ENCODE measurements at regions not wholly inside any gene's neighbourhood (a gene's known extent, or its start where the extent isn't known, plus 50 kb on each side); places are given as distances from the start of the nearest gene placed in this dataset.

GRCh38 chr9:93865716-93866115 is 89.4 kb downstream of the BARX1 start:
- H3K4me3 ChIP-seq (replicated peaks in 1 of 3; ENCODE audit: insufficient read depth in 1 of 3, low read depth in 2 of 3, low read length in 3 of 3), result no peak overlapping the region
- H3K4me1 ChIP-seq (ENCODE audit: insufficient read depth, low read length), result no peaks in the 10 kb centered on the region
- no peak for ATAC-seq
- in situ Hi-C loops (cut with HindIII; ENCODE audit: extremely low pct_ligation_motif_present, low pct_unique_long_range_greater_than_20kb) (no loop called here), intact Hi-C loops (cut with micrococcal nuclease; ENCODE audit: unreplicated experiment) (no loop called here)
- no peak for DNase-seq (ENCODE audit: low spot score)
- CTCF ChIA-PET (ENCODE audit: low intra/inter-chr PET ratio, low total read pairs), result no interaction called here
- BruUV-seq (replicated peaks), result no TSS peak
- no peak overlapping the region for H3K9ac ChIP-seq (ENCODE audit: insufficient read depth, low read depth, low read length)
- H3K9me3 ChIP-seq (ENCODE audit: low read length), result no peaks in the 10 kb centered on the region
- peaks cover 0 to 22% of the 10 kb centered on the region in 2 experiments; a peak in 3 of 5 replicates for H3K27me3 ChIP-seq (ENCODE audit: control insufficient read depth in 1 of 2, insufficient read depth in 2 of 2, low read length in 2 of 2)
- WGBS (ENCODE audit: low lambda C conversion rate), result 43% methylated on average over 2 of the region's 5 CpGs
- FAIRE-seq, result no peak
- POLR2A ChIA-PET, result no interaction called here
- H3K4me2 ChIP-seq (ENCODE audit: low read depth, low read length), result no peak overlapping the region
- H3K27ac ChIP-seq (ENCODE audit: extremely low read length, insufficient read depth, low read length), result no peak overlapping the region
- TF ChIP-seq NFE2L1 (CRISPR knock-in tag; IDR thresholded peaks at IDR 0.05; ENCODE audit: borderline replicate concordance) (no peak), ARNT (IDR thresholded peaks at IDR 0.05) (no peak), SMAD9 (CRISPR knock-in tag; IDR thresholded peaks at IDR 0.05) (no peak), ZNF616 (CRISPR knock-in tag; IDR thresholded peaks at IDR 0.05; ENCODE audit: low read depth) (no peak), PAWR (CRISPR knock-in tag; IDR thresholded peaks at IDR 0.05; ENCODE audit: borderline replicate concordance) (no peak), XRCC5 (optimal IDR thresholded peaks at IDR 0.05; ENCODE audit: low read length) (no peak), ZBTB1 (CRISPR knock-in tag; IDR thresholded peaks at IDR 0.05; ENCODE audit: borderline replicate concordance) (no peak), ZFP36 (IDR thresholded peaks at IDR 0.05; ENCODE audit: borderline replicate concordance, low read depth, low read length, partially characterized antibody) (no peak), ZNF776 (CRISPR knock-in tag; IDR thresholded peaks at IDR 0.05) (no peak), HNRNPH1 (optimal IDR thresholded peaks at IDR 0.05; ENCODE audit: low read depth, low read length) (no peak), HMGA1 (CRISPR knock-in tag; conservative IDR thresholded peaks at IDR 0.05) (no peak), SIN3A (IDR thresholded peaks at IDR 0.05; ENCODE audit: borderline replicate concordance, low read depth, low read length) (no peak), ZSCAN12 (CRISPR knock-in tag; IDR thresholded peaks at IDR 0.05) (no peak), KLF16 (CRISPR knock-in tag; IDR thresholded peaks at IDR 0.05) (no peak), RFXAP (CRISPR knock-in tag; IDR thresholded peaks at IDR 0.05; ENCODE audit: borderline replicate concordance) (no peak), ZNF281 (CRISPR knock-in tag; IDR thresholded peaks at IDR 0.05; ENCODE audit: borderline replicate concordance) (no peak), ZNF615 (CRISPR knock-in tag; IDR thresholded peaks at IDR 0.05; ENCODE audit: borderline replicate concordance) (no peak), LCORL (IDR thresholded peaks at IDR 0.05) (no peak), LCORL (CRISPR knock-in tag; IDR thresholded peaks at IDR 0.05) (no peak), MZF1 (CRISPR knock-in tag; IDR thresholded peaks at IDR 0.05; ENCODE audit: borderline replicate concordance) (no peak), ZFP1 (CRISPR knock-in tag; IDR thresholded peaks at IDR 0.05) (no peak)
- H2AFZ ChIP-seq (ENCODE audit: low read length), result no peak overlapping the region
- no peaks in the 10 kb centered on the region for H3K79me2 ChIP-seq (ENCODE audit: insufficient read depth, low read length)
- no peaks in the 10 kb centered on the region for H3K36me3 ChIP-seq (replicated peaks in 1 of 2; ENCODE audit: control insufficient read depth in 1 of 2, insufficient read depth in 2 of 2, low read length in 2 of 2)
- H4K20me1 ChIP-seq (ENCODE audit: insufficient read depth, low read length), result no peaks in the 10 kb centered on the region

All from HepG2 (cell line).